Naive B cell (primary cell): ENCODE measurements at regions not wholly inside any gene's neighbourhood (a gene's known extent, or its start where the extent isn't known, plus 50 kb on each side); places are given as distances from the start of the nearest gene placed in this dataset.

Source experiments
- ATAC-seq, 2 donors: fragments of 150-1000 bp; cut with Tn5 transposase; 2 replicates each; pipeline ENCODE4 v1.10.0; 2021; ENCODE audit warnings: low read depth in 2 of 2, mild to moderate bottlenecking in 2 of 2, moderate library complexity in 2 of 2
- DNase-seq: peaks from one replicate; pipeline ENCODE4 v3.0.0; 2022
- H3K27ac Mint-ChIP-seq, 6 donors: one replicate each; pipeline ENCODE4 v1.8.0; 2020 to 2022; ENCODE audit warnings: mild to moderate bottlenecking in 6 of 6, mixed read lengths in 6 of 6, moderate library complexity in 5 of 6, inconsistent platforms in 2 of 6
- H3K27me3 Mint-ChIP-seq, 3 donors: one replicate each; pipeline ENCODE4 v1.8.0; 2021 to 2022; ENCODE audit warnings: mixed read lengths in 3 of 3, mild to moderate bottlenecking in 1 of 3
- H3K36me3 Mint-ChIP-seq, 2 donors: one replicate each; pipeline ENCODE4 v1.8.0; 2020 to 2022; ENCODE audit warnings: mixed read lengths in 2 of 2, inconsistent platforms in 1 of 2, mild to moderate bottlenecking in 1 of 2
- H3K4me1 Mint-ChIP-seq, 3 donors: one replicate each; pipeline ENCODE4 v1.8.0; 2020 to 2022; ENCODE audit warnings: mixed read lengths in 3 of 3, inconsistent platforms in 1 of 3, mild to moderate bottlenecking in 1 of 3, moderate library complexity in 1 of 3
- H3K4me3 Mint-ChIP-seq, 8 donors: one replicate each; pipeline ENCODE4 v1.8.0; 2020 to 2022; ENCODE audit warnings: mild to moderate bottlenecking in 8 of 8, mixed read lengths in 8 of 8, moderate library complexity in 8 of 8, inconsistent platforms in 2 of 8
- H3K9me3 Mint-ChIP-seq, 7 donors: one replicate each; pipeline ENCODE4 v1.8.0; 2020 to 2022; ENCODE audit warnings: mixed read lengths in 7 of 7, mild to moderate bottlenecking in 5 of 7, inconsistent platforms in 2 of 7, moderate library complexity in 1 of 7

- Mint-ChIP-seq H3K9me3 (peaks cover 0 to 13% (median 7%) of the 10 kb centered on the region in 7 donors), H3K4me1 (no peaks in the 10 kb centered on the region), H3K27ac (no peak overlapping the region), H3K4me3 (no peak overlapping the region), H3K36me3 (no peaks in the 10 kb centered on the region), H3K27me3 (no peaks in the 10 kb centered on the region)
- ATAC-seq (no peak), DNase-seq (no peak)
Observed at GRCh38 chr3:163328680-163329079, 1749.6 kb downstream of the SI start.

- no peak overlapping the region for H3K27ac Mint-ChIP-seq
- no peak overlapping the region for H3K4me3 Mint-ChIP-seq
- no peak for ATAC-seq
- no peaks in the 10 kb centered on the region for H3K36me3 Mint-ChIP-seq
- H3K4me1 Mint-ChIP-seq: no peaks in the 10 kb centered on the region
- H3K27me3 Mint-ChIP-seq: no peaks in the 10 kb centered on the region
- no peak for DNase-seq
- H3K9me3 Mint-ChIP-seq: peaks cover 0 to 13% (median 9%) of the 10 kb centered on the region in 7 donors
Observed at GRCh38 chr3:163327086-163327485, 1751.2 kb downstream of the SI start.

DNA sequence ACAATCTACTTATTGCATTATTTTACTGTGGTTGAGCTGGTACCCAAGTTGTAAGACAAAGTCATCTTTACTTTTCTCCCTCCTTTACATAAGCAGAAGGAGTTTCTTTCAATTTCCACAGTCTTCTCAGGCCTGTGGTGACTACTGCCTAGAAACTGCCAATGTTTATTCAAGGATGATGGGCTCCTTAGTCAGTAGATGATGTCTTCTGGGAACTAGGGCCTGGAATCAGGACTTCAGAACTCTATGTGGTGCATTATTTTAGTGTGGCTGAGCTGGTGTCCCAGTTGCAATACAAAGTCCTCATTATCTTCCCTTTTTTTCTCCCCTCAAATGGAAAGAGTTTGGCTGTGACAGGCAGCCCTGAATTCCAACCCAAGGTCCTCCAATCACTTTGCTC, 1762.5 kb downstream of the SI start:
- no peak overlapping the region for H3K27ac Mint-ChIP-seq
- no peaks in the 10 kb centered on the region for H3K36me3 Mint-ChIP-seq
- H3K9me3 Mint-ChIP-seq: peaks cover 4 to 20% (median 7%) of the 10 kb centered on the region in 7 donors
- H3K4me3 Mint-ChIP-seq: no peak overlapping the region
- no peaks in the 10 kb centered on the region for H3K4me1 Mint-ChIP-seq
- ATAC-seq (no peak), DNase-seq (no peak)
- H3K27me3 Mint-ChIP-seq: no peaks in the 10 kb centered on the region

DNA sequence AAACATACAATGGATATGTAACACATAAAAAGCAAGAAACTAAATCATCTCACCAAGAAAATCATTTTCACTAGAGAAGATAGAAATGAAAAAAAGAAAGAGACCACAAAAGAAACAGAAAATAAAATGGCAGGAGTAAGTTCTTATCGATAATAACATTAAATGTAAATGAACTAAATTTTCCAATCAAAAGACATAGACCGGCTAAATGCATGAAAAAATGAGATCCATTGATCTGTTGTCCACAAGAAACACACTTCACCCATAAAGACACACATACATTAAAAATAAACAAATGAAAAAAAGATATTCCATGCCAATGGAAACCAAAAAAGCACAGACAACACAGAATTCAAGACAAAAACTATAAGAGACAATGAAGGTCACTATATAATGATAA, 1771.9 kb downstream of the SI start:
- Mint-ChIP-seq H3K9me3 (peaks cover 8 to 38% (median 13%) of the 10 kb centered on the region in 7 donors), H3K4me1 (no peaks in the 10 kb centered on the region), H3K36me3 (no peaks in the 10 kb centered on the region), H3K27ac (no peak overlapping the region), H3K4me3 (no peak overlapping the region), H3K27me3 (no peaks in the 10 kb centered on the region)
- DNase-seq (no peak), ATAC-seq (no peak)

DNA sequence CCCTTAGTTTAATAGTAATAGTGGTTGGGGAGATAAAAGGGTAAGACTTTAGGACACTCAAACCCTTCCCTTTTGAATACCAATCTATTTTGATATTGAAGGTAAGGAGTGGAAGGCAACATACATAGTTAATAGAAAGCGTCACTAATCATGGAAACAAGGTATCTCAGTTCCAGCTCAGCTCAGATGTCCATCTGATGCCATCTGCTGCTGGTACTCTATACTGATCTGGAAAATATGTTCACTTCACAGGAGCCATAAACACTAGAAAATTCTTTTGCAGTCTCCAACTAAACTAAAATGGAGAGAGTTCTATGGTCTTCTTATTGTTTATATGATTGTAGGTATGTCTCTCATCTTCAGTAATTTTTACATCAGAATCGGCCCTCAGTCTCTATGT, 1777.1 kb downstream of the OTOL1 start:
- H3K27ac Mint-ChIP-seq: no peak overlapping the region
- H3K27me3 Mint-ChIP-seq: no peaks in the 10 kb centered on the region
- no peaks in the 10 kb centered on the region for H3K36me3 Mint-ChIP-seq
- ATAC-seq (no peak), DNase-seq (no peak)
- peaks cover 0 to 6% (median 0%) of the 10 kb centered on the region in 7 donors for H3K9me3 Mint-ChIP-seq
- no peaks in the 10 kb centered on the region for H3K4me1 Mint-ChIP-seq
- no peak overlapping the region for H3K4me3 Mint-ChIP-seq

DNA sequence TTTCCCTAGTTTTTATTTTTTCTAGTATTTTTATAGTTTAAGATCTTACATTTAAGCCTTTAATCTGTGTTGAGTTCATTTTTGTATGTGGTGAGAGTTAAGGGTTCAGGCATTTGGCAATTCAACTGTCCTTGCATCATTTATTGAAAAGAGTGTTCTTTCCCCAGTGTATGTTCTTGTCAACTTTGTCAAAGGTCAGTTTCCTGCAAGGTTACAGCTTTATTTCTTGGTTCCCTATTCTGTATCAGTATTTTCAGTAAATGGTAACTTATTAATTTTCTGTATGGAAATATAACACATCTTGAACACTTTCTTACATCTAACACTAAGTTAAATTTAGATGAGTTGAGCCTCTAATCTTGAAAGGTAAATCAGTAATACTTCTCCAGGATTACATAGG, 1770.1 kb downstream of the OTOL1 start:
- Mint-ChIP-seq H3K4me1 (no peaks in the 10 kb centered on the region), H3K4me3 (no peak overlapping the region), H3K9me3 (peaks cover 0 to 11% (median 0%) of the 10 kb centered on the region in 7 donors), H3K27ac (no peak overlapping the region), H3K36me3 (no peaks in the 10 kb centered on the region), H3K27me3 (no peaks in the 10 kb centered on the region)
- no peak for DNase-seq
- no peak for ATAC-seq

GRCh38 chr3:163261618-163262017, 1765.0 kb downstream of the OTOL1 start:
- Mint-ChIP-seq H3K27ac (no peak overlapping the region), H3K36me3 (no peaks in the 10 kb centered on the region), H3K4me1 (no peaks in the 10 kb centered on the region), H3K9me3 (peaks cover 0 to 4% (median 0%) of the 10 kb centered on the region in 7 donors), H3K4me3 (no peak overlapping the region), H3K27me3 (no peaks in the 10 kb centered on the region)
- ATAC-seq (no peak), DNase-seq (no peak)

DNA sequence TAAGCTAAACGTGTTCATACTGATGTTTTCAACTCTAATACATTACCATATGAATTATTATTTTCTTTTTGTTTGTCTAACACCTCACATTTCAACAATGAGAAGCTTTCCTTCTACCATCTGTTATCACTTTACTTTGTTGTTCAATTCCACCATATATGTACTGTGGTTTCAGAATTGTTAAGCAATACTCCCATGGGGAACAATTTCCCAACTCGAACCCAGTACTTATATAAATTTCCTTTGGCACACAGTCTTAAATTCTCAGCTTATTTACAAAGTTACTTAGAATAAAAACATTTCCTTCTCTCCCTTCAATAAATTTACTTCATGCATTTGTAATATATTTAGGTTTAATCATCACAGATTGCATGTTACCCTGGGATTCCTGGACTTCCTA, 1764.4 kb downstream of the OTOL1 start:
- Mint-ChIP-seq H3K27me3 (no peaks in the 10 kb centered on the region), H3K4me1 (no peaks in the 10 kb centered on the region), H3K9me3 (peaks cover 0 to 4% (median 0%) of the 10 kb centered on the region in 7 donors), H3K27ac (no peak overlapping the region), H3K4me3 (no peak overlapping the region), H3K36me3 (no peaks in the 10 kb centered on the region)
- no peak for DNase-seq
- ATAC-seq: no peak

DNA sequence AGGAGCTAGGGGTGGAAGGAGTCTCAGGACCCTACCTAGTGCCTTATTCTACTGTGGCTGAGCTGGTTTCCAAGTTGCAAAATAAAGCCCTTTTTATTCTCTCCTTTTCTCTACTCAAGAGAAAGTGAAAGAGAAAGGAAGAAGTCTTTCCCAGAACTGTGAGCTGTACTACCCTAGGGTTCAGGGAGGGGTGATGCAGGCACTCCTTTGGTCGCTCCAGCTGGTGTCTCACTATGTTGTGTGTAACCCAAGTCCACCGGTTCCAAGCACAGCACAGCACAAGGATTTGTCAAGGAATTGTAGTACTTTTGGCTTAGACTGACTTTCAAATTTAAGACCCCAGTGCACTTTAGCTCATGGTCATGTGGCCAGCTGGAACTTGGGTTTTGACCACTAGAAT, 1721.7 kb downstream of the OTOL1 start:
- H3K4me1 Mint-ChIP-seq: no peaks in the 10 kb centered on the region
- H3K4me3 Mint-ChIP-seq: no peak overlapping the region
- H3K36me3 Mint-ChIP-seq: no peaks in the 10 kb centered on the region
- H3K27ac Mint-ChIP-seq: no peak overlapping the region
- no peak for DNase-seq
- no peaks in the 10 kb centered on the region for H3K27me3 Mint-ChIP-seq
- peaks cover 0 to 15% (median 0%) of the 10 kb centered on the region in 7 donors for H3K9me3 Mint-ChIP-seq
- no peak for ATAC-seq

DNA sequence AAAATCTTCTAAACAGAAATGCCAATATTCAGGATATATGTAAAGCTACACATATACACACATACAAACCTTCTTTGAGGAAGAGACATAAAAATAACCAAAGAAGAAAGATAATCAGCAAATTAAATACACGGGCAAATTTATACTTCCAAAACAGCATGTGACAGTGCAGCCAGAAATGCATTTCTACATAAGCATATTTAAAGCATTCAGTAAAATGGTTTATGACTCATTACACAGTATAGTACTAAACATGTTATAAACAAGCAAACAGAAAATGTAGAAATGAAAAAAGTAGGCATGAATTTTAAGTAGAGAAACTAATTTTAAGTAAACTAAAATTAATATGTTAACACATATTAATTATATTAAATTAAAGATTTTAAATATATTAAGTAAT, 1717.2 kb downstream of the OTOL1 start:
- no peaks in the 10 kb centered on the region for H3K4me1 Mint-ChIP-seq
- peaks cover 0 to 13% (median 0%) of the 10 kb centered on the region in 7 donors for H3K9me3 Mint-ChIP-seq
- H3K27ac Mint-ChIP-seq: no peak overlapping the region
- ATAC-seq (no peak), DNase-seq (no peak)
- H3K4me3 Mint-ChIP-seq: peak overlapping the region in 1 of 8 donors; percentile 23
- no peaks in the 10 kb centered on the region for H3K27me3 Mint-ChIP-seq
- H3K36me3 Mint-ChIP-seq: no peaks in the 10 kb centered on the region

- H3K27me3 Mint-ChIP-seq: no peaks in the 10 kb centered on the region
- no peak for DNase-seq
- H3K4me1 Mint-ChIP-seq: no peaks in the 10 kb centered on the region
- no peak overlapping the region for H3K4me3 Mint-ChIP-seq
- no peak overlapping the region for H3K27ac Mint-ChIP-seq
- H3K9me3 Mint-ChIP-seq: peaks cover 0 to 5% (median 0%) of the 10 kb centered on the region in 7 donors
- no peak for ATAC-seq
- no peaks in the 10 kb centered on the region for H3K36me3 Mint-ChIP-seq
Observed at GRCh38 chr3:163196815-163197374, 1700.3 kb downstream of the OTOL1 start.

GRCh38 chr3:163196245-163196644, 1699.6 kb downstream of the OTOL1 start:
- H3K27ac Mint-ChIP-seq: no peak overlapping the region
- no peaks in the 10 kb centered on the region for H3K36me3 Mint-ChIP-seq
- no peaks in the 10 kb centered on the region for H3K4me1 Mint-ChIP-seq
- no peaks in the 10 kb centered on the region for H3K27me3 Mint-ChIP-seq
- no peak overlapping the region for H3K4me3 Mint-ChIP-seq
- H3K9me3 Mint-ChIP-seq: peaks cover 0 to 5% (median 0%) of the 10 kb centered on the region in 7 donors
- DNase-seq (no peak), ATAC-seq (no peak)

DNA sequence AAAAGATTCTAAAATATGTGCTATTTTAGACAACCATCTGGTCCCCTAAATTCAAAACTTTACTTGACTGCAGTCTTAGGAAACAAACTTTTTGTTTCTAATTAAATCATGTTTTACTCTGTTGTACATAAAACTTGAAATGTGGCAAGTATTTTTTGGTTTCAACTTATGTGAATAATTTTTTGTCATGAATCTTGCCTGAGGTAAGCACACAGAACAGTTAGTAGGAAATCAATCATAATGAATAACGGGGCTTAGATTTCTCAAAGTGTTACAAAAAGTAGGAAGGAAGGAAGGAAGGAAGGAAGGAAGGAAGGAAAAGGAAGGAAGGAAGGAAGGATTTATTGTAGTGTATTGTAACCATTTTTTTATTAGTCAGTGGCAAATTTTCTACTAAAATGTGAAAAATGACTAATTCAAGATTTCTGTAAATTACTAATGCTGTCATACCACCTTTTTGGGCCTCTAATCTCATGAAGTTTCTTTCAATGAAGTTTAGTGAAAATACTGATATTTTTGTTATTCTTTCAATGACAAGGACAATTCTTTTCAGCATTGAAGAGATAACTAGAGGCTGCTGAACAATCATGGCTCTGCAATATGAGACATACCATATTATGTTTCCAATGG, 1689.2 kb downstream of the OTOL1 start:
- Mint-ChIP-seq H3K9me3 (peaks cover 0 to 4% (median 0%) of the 10 kb centered on the region in 7 donors), H3K36me3 (no peaks in the 10 kb centered on the region), H3K27ac (no peak overlapping the region), H3K4me3 (no peak overlapping the region), H3K4me1 (no peaks in the 10 kb centered on the region), H3K27me3 (no peaks in the 10 kb centered on the region)
- no peak for ATAC-seq
- DNase-seq: no peak

- Mint-ChIP-seq H3K27ac (no peak overlapping the region), H3K36me3 (no peaks in the 10 kb centered on the region), H3K4me3 (no peak overlapping the region), H3K27me3 (no peaks in the 10 kb centered on the region), H3K4me1 (no peaks in the 10 kb centered on the region), H3K9me3 (peaks cover 2 to 14% (median 6%) of the 10 kb centered on the region in 7 donors)
- ATAC-seq (no peak), DNase-seq (no peak)
Observed at GRCh38 chr3:163175970-163176369, 1679.4 kb downstream of the OTOL1 start.
